KMS-11 (cell line): ENCODE measurements at regions not wholly inside any gene's neighbourhood (a gene's known extent, or its start where the extent isn't known, plus 50 kb on each side); places are given as distances from the start of the nearest gene placed in this dataset.

Source experiments
- H2AFZ ChIP-seq: fragments of 200-600 bp; sonication (generic); 2 replicates; pipeline ENCODE4 v1.6.1; 2016; ENCODE audit warnings: antibody characterized with exemption, mixed run types, low read depth
- H3K27ac ChIP-seq: fragments of 200-600 bp; sonication (generic); 2 replicates; pipeline ENCODE4 v1.6.1; 2016; ENCODE audit warnings: mild to moderate bottlenecking, mixed run types
- H3K27me3 ChIP-seq: fragments of 200-600 bp; sonication (generic); 2 replicates; pipeline ENCODE4 v1.6.1; 2017; ENCODE audit warnings: mild to moderate bottlenecking, low read depth, mixed run types, moderate library complexity; ENCODE audit not compliant: insufficient read depth
- H3K36me3 ChIP-seq: fragments of 200-600 bp; sonication (generic); 2 replicates; pipeline ENCODE4 v1.6.1; 2017; ENCODE audit warnings: mild to moderate bottlenecking, mixed run types; ENCODE audit not compliant: insufficient read depth
- H3K4me1 ChIP-seq: fragments of 200-600 bp; sonication (generic); 2 replicates; pipeline ENCODE4 v1.6.1; 2016; ENCODE audit warnings: mild to moderate bottlenecking, low read depth, mixed run types; ENCODE audit not compliant: poor library complexity, severe bottlenecking
- H3K4me2 ChIP-seq: fragments of 200-600 bp; sonication (generic); 2 replicates; pipeline ENCODE4 v1.7.0; 2016; ENCODE audit warnings: mild to moderate bottlenecking, mixed run types
- H3K4me3 ChIP-seq: fragments of 200-600 bp; sonication (generic); IDR thresholded peaks from 2 replicates; pipeline ENCODE4 v1.6.1; 2017; ENCODE audit warnings: low read depth, low read length, mixed read lengths; ENCODE audit not compliant: insufficient read depth
- H3K79me2 ChIP-seq: fragments of 200-600 bp; sonication (generic); 2 replicates; pipeline ENCODE4 v1.6.1; 2016; ENCODE audit warnings: low read depth, mixed run types; ENCODE audit not compliant: insufficient read depth
- H3K9ac ChIP-seq: fragments of 200-600 bp; sonication (generic); 2 replicates; pipeline ENCODE4 v1.6.1; 2016; ENCODE audit warnings: mild to moderate bottlenecking, mixed run types
- H4K20me1 ChIP-seq: fragments of 200-600 bp; sonication (generic); 2 replicates; pipeline ENCODE4 v1.6.1; 2016; ENCODE audit warnings: mild to moderate bottlenecking, mixed run types; ENCODE audit not compliant: insufficient read depth
- CTCF ChIP-seq: fragments of 200-600 bp; sonication (generic); conservative IDR thresholded peaks from 2 replicates; pipeline ENCODE4 v1.6.1; 2017; ENCODE audit warnings: low read depth, mild to moderate bottlenecking, antibody characterized with exemption, low read length, moderate library complexity, mixed read lengths

- H3K27me3 ChIP-seq, result no peaks in the 10 kb centered on the region
- no peak overlapping the region for H3K4me2 ChIP-seq
- H3K36me3 ChIP-seq, result no peaks in the 10 kb centered on the region
- no peaks in the 10 kb centered on the region for H4K20me1 ChIP-seq
- no peak overlapping the region for H3K27ac ChIP-seq
- H2AFZ ChIP-seq, result no peak overlapping the region
- no peak overlapping the region for H3K9ac ChIP-seq
- no peaks in the 10 kb centered on the region for H3K4me1 ChIP-seq
- TF ChIP-seq CTCF, result no peak
- no peaks in the 10 kb centered on the region for H3K79me2 ChIP-seq
- H3K4me3 ChIP-seq, result no peak overlapping the region
Observed at GRCh38 chr1:58324558-58324957, 222.0 kb downstream of the OMA1 start.

- H3K27ac ChIP-seq, result no peak overlapping the region
- no peak for TF ChIP-seq CTCF
- no peaks in the 10 kb centered on the region for H3K4me1 ChIP-seq
- no peak overlapping the region for H2AFZ ChIP-seq
- no peak overlapping the region for H3K4me2 ChIP-seq
- H3K27me3 ChIP-seq, result no peaks in the 10 kb centered on the region
- no peaks in the 10 kb centered on the region for H3K36me3 ChIP-seq
- no peaks in the 10 kb centered on the region for H4K20me1 ChIP-seq
- H3K4me3 ChIP-seq, result no peak overlapping the region
- no peak overlapping the region for H3K9ac ChIP-seq
- H3K79me2 ChIP-seq, result no peaks in the 10 kb centered on the region
Observed at GRCh38 chr1:58318157-58319005, 228.1 kb downstream of the OMA1 start.

- Histone ChIP-seq H3K4me3 (no peak overlapping the region), H4K20me1 (no peaks in the 10 kb centered on the region), H3K27me3 (no peaks in the 10 kb centered on the region)
Observed at GRCh38 chr1:58317694-58318093, 228.8 kb downstream of the OMA1 start.

GRCh38 chr1:58317086-58317485 is 229.4 kb downstream of the OMA1 start:
- Histone ChIP-seq H3K4me2 (no peak overlapping the region), H3K27ac (no peak overlapping the region), H3K79me2 (no peaks in the 10 kb centered on the region), H3K27me3 (no peaks in the 10 kb centered on the region), H2AFZ (no peak overlapping the region), H3K4me1 (no peaks in the 10 kb centered on the region), H4K20me1 (no peaks in the 10 kb centered on the region), H3K4me3 (no peak overlapping the region), H3K36me3 (no peaks in the 10 kb centered on the region), H3K9ac (no peak overlapping the region)
- no peak for TF ChIP-seq CTCF

More at GRCh38 chr1:58317694-58318093, 228.8 kb downstream of the OMA1 start:
- no peak for TF ChIP-seq CTCF
- Histone ChIP-seq H3K36me3 (no peaks in the 10 kb centered on the region), H3K79me2 (no peaks in the 10 kb centered on the region), H3K4me2 (no peak overlapping the region), H3K27ac (no peak overlapping the region), H3K4me1 (no peaks in the 10 kb centered on the region), H3K9ac (no peak overlapping the region), H2AFZ (no peak overlapping the region)
